Dendritic cell treated with granulocyte-macrophage colony-stimulating factor and Interleukin-4, amounts not matched to agents 40 ng/mL and 50 ng/mL, for 4 days (primary cell): ENCODE measurements at regions not wholly inside any gene's neighbourhood (a gene's known extent, or its start where the extent isn't known, plus 50 kb on each side); places are given as distances from the start of the nearest gene placed in this dataset.
A peak's percentile ranks its signal among the peaks of the same experiment; 100 is the strongest.

Source experiments
- H3K27ac Mint-ChIP-seq: one replicate; pipeline ENCODE4 v1.8.0; 2022; ENCODE audit warnings: mild to moderate bottlenecking, mixed read lengths
- H3K27me3 Mint-ChIP-seq: one replicate; pipeline ENCODE4 v1.8.0; 2022; ENCODE audit warnings: mild to moderate bottlenecking, mixed read lengths
- H3K36me3 Mint-ChIP-seq: one replicate; pipeline ENCODE4 v1.8.0; 2022; ENCODE audit warnings: low read depth, mixed read lengths
- H3K4me1 Mint-ChIP-seq: one replicate; pipeline ENCODE4 v1.8.0; 2022; ENCODE audit warnings: low read depth, mixed read lengths
- H3K4me3 Mint-ChIP-seq: one replicate; pipeline ENCODE4 v1.8.0; 2022; ENCODE audit warnings: mild to moderate bottlenecking, moderate library complexity, mixed read lengths
- H3K9me3 Mint-ChIP-seq: one replicate; pipeline ENCODE4 v1.8.0; 2022; ENCODE audit warnings: mixed read lengths
- intact Hi-C: fragments of 100-400 bp; cut with micrococcal nuclease; formaldehyde crosslinking; loops from one replicate; pipeline ENCODE4 v1.15.0; 2022

GRCh38 chrX:30973784-30974427 is 84.9 kb upstream of the TAB3 start:
- H3K4me1 Mint-ChIP-seq: no peaks in the 10 kb centered on the region
- no peak overlapping the region for H3K27ac Mint-ChIP-seq
- intact Hi-C loops: no loop called here
- H3K9me3 Mint-ChIP-seq: no peaks in the 10 kb centered on the region
- peaks cover 5% of the 10 kb centered on the region for H3K27me3 Mint-ChIP-seq
- H3K4me3 Mint-ChIP-seq: no peak overlapping the region
- H3K36me3 Mint-ChIP-seq: no peaks in the 10 kb centered on the region

- Mint-ChIP-seq H3K36me3 (no peaks in the 10 kb centered on the region), H3K9me3 (no peaks in the 10 kb centered on the region), H3K27ac (peak overlapping the region; percentile 71), H3K4me3 (peak overlapping the region; percentile 65), H3K27me3 (peaks cover 5% of the 10 kb centered on the region), H3K4me1 (peaks cover 6% of the 10 kb centered on the region)
- intact Hi-C loops: no loop called here
These were observed 82.9 kb upstream of the TAB3 start for GRCh38 chrX:30971774-30972603.

- no peaks in the 10 kb centered on the region for H3K9me3 Mint-ChIP-seq
- H3K4me3 Mint-ChIP-seq: no peak overlapping the region
- no peaks in the 10 kb centered on the region for H3K27me3 Mint-ChIP-seq
- intact Hi-C loops: no loop called here
- peaks cover 10% of the 10 kb centered on the region for H3K4me1 Mint-ChIP-seq
- no peak overlapping the region for H3K27ac Mint-ChIP-seq
- no peaks in the 10 kb centered on the region for H3K36me3 Mint-ChIP-seq
These were observed 78.5 kb upstream of the TAB3 start for GRCh38 chrX:30967516-30967915.

GRCh38 chrX:30965767-30966166 is 76.7 kb upstream of the TAB3 start:
- H3K4me1 Mint-ChIP-seq: peaks cover 10% of the 10 kb centered on the region
- H3K9me3 Mint-ChIP-seq: no peaks in the 10 kb centered on the region
- H3K36me3 Mint-ChIP-seq: no peaks in the 10 kb centered on the region
- H3K27ac Mint-ChIP-seq: no peak overlapping the region
- intact Hi-C loops: no loop called here
- no peak overlapping the region for H3K4me3 Mint-ChIP-seq
- H3K27me3 Mint-ChIP-seq: no peaks in the 10 kb centered on the region

- Mint-ChIP-seq H3K36me3 (no peaks in the 10 kb centered on the region), H3K4me3 (no peak overlapping the region), H3K4me1 (peaks cover 10% of the 10 kb centered on the region), H3K27ac (no peak overlapping the region), H3K27me3 (no peaks in the 10 kb centered on the region), H3K9me3 (no peaks in the 10 kb centered on the region)
- intact Hi-C loops: no loop called here
These were observed 72.5 kb upstream of the TAB3 start for GRCh38 chrX:30961387-30962174.

GRCh38 chrX:30957753-30958152 is 68.7 kb upstream of the TAB3 start:
- Mint-ChIP-seq H3K4me1 (peaks cover 10% of the 10 kb centered on the region), H3K4me3 (no peak overlapping the region), H3K9me3 (no peaks in the 10 kb centered on the region), H3K27me3 (no peaks in the 10 kb centered on the region), H3K36me3 (no peaks in the 10 kb centered on the region), H3K27ac (no peak overlapping the region)
- intact Hi-C loops: no loop called here

GRCh38 chrX:30955687-30956086 is 66.6 kb upstream of the TAB3 start:
- no peaks in the 10 kb centered on the region for H3K9me3 Mint-ChIP-seq
- H3K4me1 Mint-ChIP-seq: peaks cover 10% of the 10 kb centered on the region

GRCh38 chrX:30951003-30951402 is 61.9 kb upstream of the TAB3 start:
- H3K36me3 Mint-ChIP-seq: no peaks in the 10 kb centered on the region
- no peak overlapping the region for H3K4me3 Mint-ChIP-seq
- H3K27me3 Mint-ChIP-seq: no peaks in the 10 kb centered on the region
- H3K27ac Mint-ChIP-seq: no peak overlapping the region
- intact Hi-C loops: no loop called here
- no peaks in the 10 kb centered on the region for H3K4me1 Mint-ChIP-seq
- no peaks in the 10 kb centered on the region for H3K9me3 Mint-ChIP-seq

More at GRCh38 chrX:30955687-30956086, 66.6 kb upstream of the TAB3 start:
- no peak overlapping the region for H3K4me3 Mint-ChIP-seq
- no peaks in the 10 kb centered on the region for H3K27me3 Mint-ChIP-seq
- no peak overlapping the region for H3K27ac Mint-ChIP-seq
- intact Hi-C loops: no loop called here
- no peaks in the 10 kb centered on the region for H3K36me3 Mint-ChIP-seq

GRCh38 chrX:30950391-30950790 is 61.3 kb upstream of the TAB3 start:
- Mint-ChIP-seq H3K36me3 (no peaks in the 10 kb centered on the region), H3K9me3 (no peaks in the 10 kb centered on the region), H3K27me3 (no peaks in the 10 kb centered on the region), H3K4me1 (no peaks in the 10 kb centered on the region), H3K4me3 (no peak overlapping the region), H3K27ac (no peak overlapping the region)
- intact Hi-C loops: no loop called here

GRCh38 chrX:30949554-30949953 is 60.5 kb upstream of the TAB3 start:
- no peaks in the 10 kb centered on the region for H3K4me1 Mint-ChIP-seq
- no peaks in the 10 kb centered on the region for H3K36me3 Mint-ChIP-seq
- intact Hi-C loops: no loop called here
- H3K27ac Mint-ChIP-seq: no peak overlapping the region
- H3K27me3 Mint-ChIP-seq: no peaks in the 10 kb centered on the region
- no peak overlapping the region for H3K4me3 Mint-ChIP-seq
- H3K9me3 Mint-ChIP-seq: no peaks in the 10 kb centered on the region

- Mint-ChIP-seq H3K27me3 (no peaks in the 10 kb centered on the region), H3K36me3 (no peaks in the 10 kb centered on the region), H3K4me3 (no peak overlapping the region), H3K4me1 (peaks cover 4% of the 10 kb centered on the region), H3K27ac (no peak overlapping the region), H3K9me3 (no peaks in the 10 kb centered on the region)
- intact Hi-C loops: no loop called here
These were observed 59.6 kb upstream of the TAB3 start for GRCh38 chrX:30948626-30949025.

- H3K27ac Mint-ChIP-seq: no peak overlapping the region
- no peaks in the 10 kb centered on the region for H3K9me3 Mint-ChIP-seq
- intact Hi-C loops: no loop called here
- H3K4me3 Mint-ChIP-seq: no peak overlapping the region
- H3K36me3 Mint-ChIP-seq: no peaks in the 10 kb centered on the region
- H3K27me3 Mint-ChIP-seq: no peaks in the 10 kb centered on the region
- peaks cover 6% of the 10 kb centered on the region for H3K4me1 Mint-ChIP-seq
These were observed 59.0 kb upstream of the TAB3 start for GRCh38 chrX:30948051-30948450.

- intact Hi-C loops: no loop called here
- H3K4me1 Mint-ChIP-seq: peaks cover 6% of the 10 kb centered on the region
- H3K9me3 Mint-ChIP-seq: no peaks in the 10 kb centered on the region
- no peaks in the 10 kb centered on the region for H3K36me3 Mint-ChIP-seq
- no peaks in the 10 kb centered on the region for H3K27me3 Mint-ChIP-seq
- H3K4me3 Mint-ChIP-seq: no peak overlapping the region
- H3K27ac Mint-ChIP-seq: no peak overlapping the region
These were observed 54.9 kb upstream of the TAB3 start for GRCh38 chrX:30943984-30944383.

GRCh38 chrX:30941898-30942297 is 52.8 kb upstream of the TAB3 start:
- H3K4me3 Mint-ChIP-seq: no peak overlapping the region
- no peak overlapping the region for H3K27ac Mint-ChIP-seq

More at GRCh38 chrX:30941898-30942297, 52.8 kb upstream of the TAB3 start:
- intact Hi-C loops: no loop called here
- no peaks in the 10 kb centered on the region for H3K36me3 Mint-ChIP-seq
- H3K4me1 Mint-ChIP-seq: peaks cover 6% of the 10 kb centered on the region
- no peaks in the 10 kb centered on the region for H3K27me3 Mint-ChIP-seq
- no peaks in the 10 kb centered on the region for H3K9me3 Mint-ChIP-seq
